ENCODE measurements at regions not wholly inside any gene's neighbourhood (a gene's known extent, or its start where the extent isn't known, plus 50 kb on each side); places are given as distances from the start of the nearest gene placed in this dataset.
"Not testable (repeated sequence)": the region's sequence is repeated elsewhere in the genome, so short reads cannot be mapped to it uniquely, and the experiment has no call there.

GRCh38 chr6:3546121-3546520, 89.3 kb upstream of the SLC22A23 start:
- DNase-seq: no peak

GRCh38 chr6:3545156-3545555, 88.3 kb upstream of the SLC22A23 start:
- no peak for DNase-seq

GRCh38 chr6:3542032-3542640, 85.3 kb upstream of the SLC22A23 start:
- DNase-seq: no peak

GRCh38 chr6:3541006-3541585, 84.2 kb upstream of the SLC22A23 start:
- no peak for DNase-seq

- no peak for DNase-seq
Measured at GRCh38 chr6:3540253-3540820, 83.5 kb upstream of the SLC22A23 start.

GRCh38 chr6:3538536-3538935, 81.7 kb upstream of the SLC22A23 start:
- DNase-seq: no peak

GRCh38 chr6:3536901-3537300, 80.1 kb upstream of the SLC22A23 start:
- DNase-seq: no peak

GRCh38 chr6:3535776-3536435, 79.1 kb upstream of the SLC22A23 start:
- no peak for DNase-seq

GRCh38 chr6:3535033-3535775, 78.4 kb upstream of the SLC22A23 start:
- DNase-seq: no peak

- no peak for DNase-seq
Measured at GRCh38 chr6:3534599-3534998, 77.7 kb upstream of the SLC22A23 start.

- DNase-seq: no peak
Measured at GRCh38 chr6:3533981-3534380, 77.1 kb upstream of the SLC22A23 start.

GRCh38 chr6:3532296-3532916, 75.6 kb upstream of the SLC22A23 start:
- DNase-seq: no peak

GRCh38 chr6:3531481-3531880, 74.6 kb upstream of the SLC22A23 start:
- DNase-seq: no peak

GRCh38 chr6:3530515-3530914, 73.7 kb upstream of the SLC22A23 start:
- DNase-seq: no peak

- no peak for DNase-seq
Measured at GRCh38 chr6:3529721-3530120, 72.9 kb upstream of the SLC22A23 start.

GRCh38 chr6:3529232-3529631, 72.4 kb upstream of the SLC22A23 start:
- no peak for DNase-seq

- DNase-seq: not testable (repeated sequence)
Measured at GRCh38 chr6:3528081-3528671, 71.3 kb upstream of the SLC22A23 start.

- DNase-seq: no peak
Measured at GRCh38 chr6:3527651-3527977, 70.8 kb upstream of the SLC22A23 start.

- no peak for DNase-seq
Measured at GRCh38 chr6:3526962-3527650, 70.3 kb upstream of the SLC22A23 start.

GRCh38 chr6:3525915-3526314, 69.1 kb upstream of the SLC22A23 start:
- DNase-seq: no peak

GRCh38 chr6:3524456-3524855, 67.6 kb upstream of the SLC22A23 start:
- DNase-seq: no peak

GRCh38 chr6:3523966-3524365, 67.1 kb upstream of the SLC22A23 start:
- no peak for DNase-seq

Measured in hippocampal formation (tissue), 2 donors.